GM12874 (cell line): ENCODE measurements at regions not wholly inside any gene's neighbourhood (a gene's known extent, or its start where the extent isn't known, plus 50 kb on each side); places are given as distances from the start of the nearest gene placed in this dataset.

ENCODE experiments used
- TF ChIP-seq, protein P1 (sequence below): IDR thresholded peaks from 2 replicates; pipeline ENCODE4 v1.5.1; 2011; ENCODE audit warnings: low read depth, mild to moderate bottlenecking, control low read depth, low read length, moderate library complexity; ENCODE audit not compliant: insufficient read depth

DNA sequence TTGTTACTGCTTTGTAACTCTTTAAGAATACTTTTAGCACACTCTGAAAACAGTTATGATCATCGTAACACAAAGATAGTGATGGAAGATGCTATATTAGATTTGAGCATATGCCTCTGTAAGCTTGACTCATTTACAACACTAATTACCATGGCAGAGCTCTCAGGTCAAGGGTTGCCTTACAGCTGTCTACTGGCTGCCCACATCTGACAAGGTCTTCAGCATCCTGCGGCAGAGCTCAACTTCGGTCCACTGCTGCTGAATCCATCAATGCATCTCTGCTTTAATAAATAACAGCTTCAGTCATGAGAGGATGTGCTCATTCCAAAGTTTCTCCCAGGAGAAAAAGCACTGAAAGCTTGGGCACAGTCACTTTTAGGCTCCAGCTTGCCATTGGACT, 449.4 kb downstream of the RASEF start:
- TF ChIP-seq, protein P1, sequence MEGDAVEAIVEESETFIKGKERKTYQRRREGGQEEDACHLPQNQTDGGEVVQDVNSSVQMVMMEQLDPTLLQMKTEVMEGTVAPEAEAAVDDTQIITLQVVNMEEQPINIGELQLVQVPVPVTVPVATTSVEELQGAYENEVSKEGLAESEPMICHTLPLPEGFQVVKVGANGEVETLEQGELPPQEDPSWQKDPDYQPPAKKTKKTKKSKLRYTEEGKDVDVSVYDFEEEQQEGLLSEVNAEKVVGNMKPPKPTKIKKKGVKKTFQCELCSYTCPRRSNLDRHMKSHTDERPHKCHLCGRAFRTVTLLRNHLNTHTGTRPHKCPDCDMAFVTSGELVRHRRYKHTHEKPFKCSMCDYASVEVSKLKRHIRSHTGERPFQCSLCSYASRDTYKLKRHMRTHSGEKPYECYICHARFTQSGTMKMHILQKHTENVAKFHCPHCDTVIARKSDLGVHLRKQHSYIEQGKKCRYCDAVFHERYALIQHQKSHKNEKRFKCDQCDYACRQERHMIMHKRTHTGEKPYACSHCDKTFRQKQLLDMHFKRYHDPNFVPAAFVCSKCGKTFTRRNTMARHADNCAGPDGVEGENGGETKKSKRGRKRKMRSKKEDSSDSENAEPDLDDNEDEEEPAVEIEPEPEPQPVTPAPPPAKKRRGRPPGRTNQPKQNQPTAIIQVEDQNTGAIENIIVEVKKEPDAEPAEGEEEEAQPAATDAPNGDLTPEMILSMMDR, result no peak

DNA sequence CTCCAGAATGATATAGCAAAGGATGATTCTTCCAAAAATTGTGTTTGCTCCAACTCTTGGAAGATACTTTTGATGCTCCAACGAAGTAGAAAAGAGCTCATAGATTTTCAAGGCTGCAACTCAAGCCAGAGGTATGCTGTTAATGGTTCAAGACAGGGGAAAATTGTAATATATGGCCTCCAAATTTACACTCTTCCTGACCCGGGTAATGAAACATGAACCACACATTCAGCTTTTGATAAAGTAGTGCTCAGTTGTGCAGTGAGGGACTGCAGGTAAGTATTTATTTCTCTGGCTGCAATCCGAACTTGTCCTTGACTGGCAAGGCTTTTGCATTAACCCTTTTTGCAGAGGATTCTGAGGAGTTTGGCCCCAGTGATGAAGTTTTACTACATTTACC, 446.4 kb downstream of the RASEF start:
- TF ChIP-seq, protein P1, result no peak

GRCh38 chr9:82621447-82621846, 441.5 kb downstream of the RASEF start:
- TF ChIP-seq, protein P1, result no peak

GRCh38 chr9:82637368-82637767, 425.6 kb downstream of the RASEF start:
- TF ChIP-seq, protein P1, result no peak

DNA sequence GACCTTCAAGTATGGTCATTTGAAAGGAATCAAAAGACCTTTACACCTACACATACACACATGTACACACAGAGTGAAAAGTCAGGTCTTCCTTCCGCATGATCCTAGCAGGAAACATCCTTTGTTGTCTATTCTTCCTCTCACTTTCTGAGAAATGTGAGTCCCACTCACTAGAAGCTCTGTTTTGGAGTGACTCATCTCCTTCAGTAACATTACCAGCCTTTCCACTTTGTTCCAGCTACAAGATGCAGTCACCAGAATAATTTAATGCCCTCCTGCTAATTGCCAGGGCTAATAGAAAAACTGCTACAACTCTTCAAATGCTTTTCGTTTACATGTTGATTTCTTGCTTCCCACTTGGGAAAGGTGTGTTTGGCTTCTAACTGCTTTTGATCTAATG, 417.3 kb downstream of the RASEF start:
- TF ChIP-seq, protein P1, result no peak

DNA sequence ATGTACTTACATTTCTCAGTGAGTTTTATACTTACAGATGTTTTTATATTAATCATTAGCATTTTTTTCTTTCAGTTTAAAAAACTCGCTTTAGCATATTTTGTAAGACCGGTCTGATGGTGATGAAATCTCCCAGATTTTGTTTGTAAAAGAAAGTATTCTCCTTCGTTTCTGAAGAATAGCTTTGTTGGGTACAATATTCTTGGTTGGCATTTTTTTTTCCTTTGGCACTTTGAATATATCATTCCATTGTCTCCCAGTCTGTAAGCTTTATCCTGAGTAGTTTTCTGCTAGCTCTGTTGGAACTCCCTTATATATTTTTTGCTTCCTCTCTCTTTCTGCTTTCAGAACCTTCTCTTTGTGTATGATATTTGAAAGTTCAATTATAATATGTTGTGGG, 412.6 kb downstream of the RASEF start:
- TF ChIP-seq, protein P1, result no peak

DNA sequence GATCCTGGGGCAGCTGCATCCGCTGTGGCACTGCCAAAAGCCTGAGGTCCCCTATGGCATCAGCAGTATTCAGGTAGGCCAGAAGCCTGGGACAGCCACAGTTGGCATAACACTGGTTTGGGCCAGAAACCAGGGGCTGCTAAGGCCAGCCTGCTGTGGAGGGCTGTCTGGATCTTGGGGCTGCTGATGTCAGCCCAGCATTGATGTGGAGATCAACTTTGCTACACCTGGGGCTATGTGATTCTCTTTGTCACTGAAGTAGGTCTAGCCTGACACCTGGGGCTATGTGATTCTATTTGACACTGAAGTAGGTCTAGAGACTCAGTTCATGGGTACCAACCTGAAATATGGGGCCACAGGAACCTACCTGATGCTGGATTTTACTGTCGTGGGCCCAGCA, 411.5 kb downstream of the RASEF start:
- TF ChIP-seq, protein P1, result no peak

DNA sequence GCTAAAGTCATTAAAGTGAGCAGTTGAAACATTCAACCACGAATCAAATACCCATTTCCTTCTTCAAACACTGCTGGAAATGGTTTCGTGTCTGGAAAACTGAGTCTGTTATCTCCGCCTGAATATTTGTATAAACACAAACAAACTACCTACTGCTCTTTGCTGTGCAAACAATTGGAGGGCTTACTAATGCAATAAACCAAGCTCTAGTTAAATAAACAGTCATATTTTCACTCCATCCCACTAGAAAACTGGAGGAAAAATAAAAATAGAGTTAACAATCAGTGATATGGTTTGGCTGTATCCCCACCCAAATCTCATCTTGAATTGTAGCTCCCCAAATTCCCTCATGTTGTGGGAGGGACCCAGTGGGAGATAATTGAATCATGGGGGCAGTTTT, 397.6 kb downstream of the RASEF start:
- TF ChIP-seq, protein P1, result no peak
